ENCODE measurements at regions not wholly inside any gene's neighbourhood (a gene's known extent, or its start where the extent isn't known, plus 50 kb on each side); places are given as distances from the start of the nearest gene placed in this dataset.

DNA sequence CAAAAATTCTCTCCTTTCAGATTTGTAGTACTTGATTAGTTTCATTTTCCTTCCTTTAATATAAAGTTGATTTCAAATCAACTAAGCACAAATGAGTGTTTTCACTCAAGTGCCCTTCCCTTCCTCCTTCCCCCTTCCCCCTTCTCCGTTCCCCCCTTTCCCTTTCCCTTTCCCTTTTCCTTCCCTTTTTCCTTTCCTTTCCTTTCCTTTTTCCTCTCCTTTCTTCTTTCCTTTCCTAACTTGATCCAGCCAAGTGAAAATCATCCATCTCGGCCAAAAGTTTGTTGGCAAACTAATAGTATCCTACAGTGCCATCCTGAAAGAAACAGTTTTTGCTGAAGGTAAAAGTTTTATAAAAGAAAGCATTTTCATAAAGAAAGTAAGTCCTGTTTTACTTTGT is 85.3 kb upstream of the CD180 start:
- no peak for DNase-seq (ENCODE audit: low spot score)

- no peak for DNase-seq (ENCODE audit: low spot score)
Measured at GRCh38 chr5:67273689-67274356, 77.2 kb upstream of the CD180 start.

- DNase-seq (ENCODE audit: low spot score): no peak
Measured at GRCh38 chr5:67272453-67273130, 76.0 kb upstream of the CD180 start.

DNA sequence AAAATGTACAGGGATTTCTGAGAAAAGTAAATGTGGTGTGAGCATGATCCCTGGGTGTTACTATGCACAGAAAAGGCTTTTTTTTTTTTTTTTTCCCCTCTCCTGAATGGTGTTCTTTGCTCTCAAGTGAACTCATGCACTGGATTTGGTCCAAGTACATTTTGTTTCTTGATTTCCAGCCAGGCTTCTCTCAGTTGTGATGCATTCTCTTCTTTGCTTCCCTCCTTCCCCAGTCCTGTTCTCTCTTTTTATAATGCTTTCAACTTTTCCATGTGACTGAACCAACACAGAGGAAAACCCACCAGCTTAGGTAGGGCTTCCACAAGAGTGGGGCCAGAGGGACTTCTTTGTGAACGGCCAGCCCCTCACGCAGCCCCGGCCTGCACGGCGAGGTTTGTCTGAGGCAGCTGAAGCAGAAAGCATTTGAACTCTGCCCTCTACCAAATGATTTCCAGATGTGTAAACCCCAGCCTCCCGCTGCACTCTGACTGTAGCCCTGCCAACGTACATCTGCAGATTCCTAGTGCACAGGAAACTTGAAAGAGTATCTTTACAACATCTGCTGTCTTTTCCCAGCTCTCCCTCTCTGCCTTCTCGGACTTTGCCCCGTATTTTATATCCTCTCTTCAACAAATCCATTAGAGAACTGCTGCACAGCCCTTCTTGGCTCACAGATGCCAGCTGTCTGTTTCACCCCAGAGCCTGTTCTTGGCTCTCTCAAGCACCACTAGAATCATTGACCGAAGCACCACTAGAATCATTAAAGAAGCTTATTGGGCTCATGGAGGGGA is 71.8 kb upstream of the CD180 start:
- DNase-seq (ENCODE audit: low spot score): peak; percentile 98

DNA sequence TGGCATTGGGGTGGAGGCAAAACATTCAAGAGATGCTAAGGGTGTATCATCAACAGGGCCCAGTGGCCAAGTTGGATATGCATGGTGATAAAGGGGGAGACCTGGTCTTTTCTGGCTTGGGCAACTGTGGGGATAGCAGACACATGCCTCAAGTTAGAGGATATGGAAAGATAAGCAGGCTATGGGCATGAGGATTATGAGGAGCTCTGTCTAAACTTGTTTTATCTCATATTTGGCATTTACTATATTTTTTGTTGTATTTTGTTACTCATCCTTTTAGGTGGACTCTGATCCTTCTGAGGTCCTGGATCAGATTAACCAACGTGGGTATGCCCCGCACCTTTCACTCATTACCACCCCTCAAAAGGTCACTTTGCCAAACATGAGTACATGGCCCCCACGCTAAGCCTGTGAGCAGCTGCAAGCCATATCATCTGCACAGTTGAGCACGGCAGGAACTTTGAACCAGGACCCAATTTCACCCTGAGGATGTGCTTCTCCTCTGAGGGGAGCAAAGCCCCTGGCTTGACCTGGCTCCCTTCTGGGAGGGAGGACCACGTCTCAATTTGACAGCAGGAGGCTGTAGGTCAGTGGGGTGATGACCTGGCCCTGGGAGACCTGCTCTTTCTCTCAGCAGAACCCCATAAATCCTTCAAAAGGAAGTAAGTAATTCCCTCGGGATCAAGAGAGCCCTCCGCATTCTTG is 71.1 kb upstream of the CD180 start:
- peak; percentile 73 for DNase-seq (ENCODE audit: low spot score)

DNA sequence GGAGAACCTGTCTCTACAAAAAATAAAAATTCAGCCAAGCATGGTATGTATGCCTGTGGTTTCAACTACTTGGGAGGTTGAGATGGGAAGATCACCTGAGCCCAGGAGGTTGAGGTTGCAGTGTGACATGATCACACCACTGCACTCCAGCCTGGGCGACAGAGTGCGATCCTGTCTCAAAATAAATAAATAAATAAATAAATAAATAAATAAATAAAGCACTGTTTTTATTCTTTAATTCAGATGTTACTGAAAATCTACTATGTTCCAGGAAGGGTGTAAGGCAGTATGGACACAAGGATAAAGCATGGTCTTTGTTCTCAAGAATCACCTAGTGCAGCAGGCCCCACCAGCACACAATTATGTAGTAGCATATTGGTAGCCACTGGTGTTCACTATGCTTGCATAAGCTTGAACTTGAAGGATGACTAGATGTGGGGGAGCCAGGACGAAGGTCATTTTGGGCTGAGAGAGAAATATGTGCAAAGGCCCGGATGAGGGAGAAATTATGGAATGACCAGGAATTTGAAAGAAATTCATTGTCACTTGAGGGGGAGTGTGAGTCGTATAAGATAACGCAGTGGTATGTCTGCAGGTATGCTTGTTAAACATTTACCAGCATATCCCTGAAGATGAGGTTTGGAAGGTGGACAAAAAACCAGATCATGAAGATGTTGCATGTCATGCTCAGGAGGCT is 70.2 kb upstream of the CD180 start:
- DNase-seq (ENCODE audit: low spot score): no peak

DNA sequence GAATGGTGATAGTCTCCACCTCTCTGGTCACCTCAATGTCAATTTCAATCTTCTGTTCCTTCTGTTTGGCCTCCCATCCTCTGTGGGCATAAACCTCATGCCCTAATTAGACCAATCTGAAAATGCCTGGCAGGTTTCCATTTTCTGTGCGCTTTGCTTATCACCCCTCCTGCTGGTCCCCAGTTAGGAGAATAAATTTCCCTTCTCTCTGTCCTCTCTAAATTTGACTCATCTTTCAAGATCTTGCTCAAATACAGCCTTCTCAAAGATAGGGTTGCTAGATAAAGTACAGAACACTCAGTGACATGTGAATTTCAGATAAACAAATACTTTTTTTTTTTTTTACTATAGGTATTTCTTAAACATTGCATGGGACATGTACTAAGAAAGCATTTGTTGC is 69.4 kb upstream of the CD180 start:
- DNase-seq (ENCODE audit: low spot score): peak; percentile 40

DNA sequence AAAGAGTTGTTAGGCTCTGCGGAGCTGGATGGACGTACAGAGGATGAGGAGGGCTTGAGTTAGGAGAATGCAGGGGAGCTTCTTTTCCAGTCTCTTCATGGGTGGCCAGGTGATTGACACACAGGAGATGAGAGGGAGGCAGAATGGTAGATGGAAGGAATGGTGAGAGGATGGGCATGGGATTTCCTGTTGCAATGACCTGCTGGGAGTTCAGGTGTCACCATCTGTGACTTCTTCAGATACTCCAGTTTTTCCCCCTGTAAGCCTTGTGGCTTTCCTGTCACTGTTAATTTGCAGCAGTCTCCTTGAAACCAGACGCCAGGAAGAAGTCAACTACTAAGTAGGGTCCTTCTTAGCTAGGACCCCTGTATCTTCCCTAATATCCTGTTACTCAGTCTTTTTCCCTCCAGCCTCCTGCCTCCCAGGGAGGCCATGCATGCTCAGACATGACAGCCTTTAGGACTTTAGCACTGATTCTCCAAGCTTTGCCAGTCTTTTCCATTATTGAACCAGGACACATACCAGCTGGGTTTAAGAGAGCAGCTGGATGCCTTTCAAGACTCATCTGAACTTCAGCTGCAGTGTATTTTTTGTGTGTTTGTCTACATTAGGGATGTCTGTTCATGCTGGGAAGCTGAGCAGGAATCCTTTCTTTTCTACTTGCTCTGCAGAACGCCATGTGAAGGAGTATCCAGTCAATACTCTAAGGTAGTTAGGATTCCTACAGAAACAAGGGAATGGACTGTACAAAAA is 67.2 kb upstream of the CD180 start:
- DNase-seq (ENCODE audit: low spot score): no peak

DNA sequence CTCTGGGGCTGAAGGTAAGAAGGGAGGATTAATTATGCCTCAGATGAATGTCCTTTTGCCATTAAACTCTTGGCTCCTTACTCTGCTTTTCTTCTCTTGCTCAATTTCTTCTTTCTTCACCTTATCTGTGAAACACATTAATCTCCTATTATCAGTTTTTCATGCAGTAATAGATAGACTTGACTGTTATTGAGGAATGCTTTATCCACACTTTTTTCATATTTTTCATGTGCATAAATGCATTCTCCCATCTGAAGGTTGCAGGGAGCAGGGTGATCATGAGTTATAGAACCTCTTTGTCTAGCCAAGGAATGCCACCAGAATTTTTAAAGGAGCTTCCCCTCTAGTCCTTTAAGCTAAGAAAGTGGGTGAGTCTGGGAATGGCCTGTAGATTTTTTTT is 66.4 kb upstream of the CD180 start:
- no peak for DNase-seq (ENCODE audit: low spot score)

- DNase-seq (ENCODE audit: low spot score): no peak
Measured at GRCh38 chr5:67262206-67262605, 65.6 kb upstream of the CD180 start.

GRCh38 chr5:67259548-67260215 is 63.1 kb upstream of the CD180 start:
- no peak for DNase-seq (ENCODE audit: low spot score)

- no peak for DNase-seq (ENCODE audit: low spot score)
Measured at GRCh38 chr5:67257500-67257899, 60.9 kb upstream of the CD180 start.

DNA sequence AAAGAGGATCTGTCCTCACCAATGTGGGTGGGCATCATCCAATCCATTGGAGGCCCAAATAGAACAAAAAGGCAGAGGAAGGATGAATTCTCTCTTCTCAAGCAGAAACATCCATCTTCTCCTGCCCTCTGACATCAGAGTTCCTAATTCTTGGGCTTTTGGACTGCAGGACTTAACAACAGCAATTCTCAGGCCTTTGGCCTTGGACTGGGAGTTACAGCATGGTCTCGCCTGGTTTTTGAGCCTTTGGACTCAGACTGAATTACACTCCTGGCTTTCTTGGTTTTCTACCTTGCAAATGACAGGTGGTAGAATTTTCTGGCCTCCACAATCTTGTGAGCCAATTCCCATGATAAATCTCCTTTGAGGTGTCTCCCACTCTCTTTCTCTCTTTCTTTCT is 60.5 kb upstream of the CD180 start:
- DNase-seq (ENCODE audit: low spot score): no peak

DNA sequence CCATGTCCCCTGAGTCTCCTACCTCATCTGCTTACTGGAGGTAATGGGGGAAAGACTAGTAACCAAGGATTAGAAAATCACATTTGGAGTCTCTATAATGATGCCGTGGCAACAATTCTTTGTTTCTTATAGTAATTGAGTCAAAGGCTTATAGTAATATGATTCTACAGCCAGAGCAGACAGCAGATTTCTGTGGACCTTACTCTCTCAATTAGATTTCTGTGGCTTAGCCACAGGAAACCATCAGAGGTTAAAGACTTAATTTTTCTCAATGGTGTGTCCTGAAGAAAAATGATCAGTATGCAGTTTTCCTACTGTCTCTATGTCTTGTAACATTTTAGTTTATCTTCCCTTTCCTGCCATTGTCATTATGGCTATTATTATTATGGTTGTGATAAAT is 59.3 kb upstream of the CD180 start:
- no peak for DNase-seq (ENCODE audit: low spot score)

DNA sequence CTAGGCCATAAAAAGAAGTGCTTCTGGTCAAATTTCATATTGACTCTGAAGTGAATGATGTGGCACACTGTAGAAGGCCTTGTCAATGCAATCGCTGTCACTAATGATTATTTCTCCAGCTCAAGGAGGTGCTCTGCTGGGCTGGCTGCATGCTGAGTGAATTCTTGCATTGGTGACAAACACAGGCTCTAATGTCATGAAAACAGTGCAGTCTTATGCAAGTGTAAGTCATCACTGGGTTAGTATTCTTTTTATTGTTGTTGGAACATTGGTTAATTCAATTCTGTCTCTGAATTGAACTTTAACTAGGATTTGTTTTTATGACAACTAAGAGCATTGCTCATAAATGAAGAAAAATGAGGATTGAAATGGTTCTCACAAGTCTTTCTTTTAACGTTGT is 57.3 kb upstream of the CD180 start:
- no peak for DNase-seq (ENCODE audit: low spot score)

DNA sequence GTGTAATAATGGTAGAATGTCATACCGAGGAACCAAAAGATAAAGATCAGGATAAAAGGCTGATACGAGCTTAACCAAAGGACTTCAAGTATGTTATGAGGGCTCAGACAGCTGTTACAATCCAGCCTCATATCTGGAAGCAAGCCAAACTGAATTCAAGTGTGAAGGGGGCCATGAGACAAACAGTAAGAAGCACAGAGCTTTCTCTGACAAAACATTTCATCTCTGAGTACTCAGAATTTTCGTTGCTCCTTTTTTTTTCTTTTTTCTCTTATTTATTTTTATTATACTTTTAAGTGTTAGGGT is 52.9 kb upstream of the CD180 start:
- peak; percentile 89 for DNase-seq (ENCODE audit: low spot score)

DNA sequence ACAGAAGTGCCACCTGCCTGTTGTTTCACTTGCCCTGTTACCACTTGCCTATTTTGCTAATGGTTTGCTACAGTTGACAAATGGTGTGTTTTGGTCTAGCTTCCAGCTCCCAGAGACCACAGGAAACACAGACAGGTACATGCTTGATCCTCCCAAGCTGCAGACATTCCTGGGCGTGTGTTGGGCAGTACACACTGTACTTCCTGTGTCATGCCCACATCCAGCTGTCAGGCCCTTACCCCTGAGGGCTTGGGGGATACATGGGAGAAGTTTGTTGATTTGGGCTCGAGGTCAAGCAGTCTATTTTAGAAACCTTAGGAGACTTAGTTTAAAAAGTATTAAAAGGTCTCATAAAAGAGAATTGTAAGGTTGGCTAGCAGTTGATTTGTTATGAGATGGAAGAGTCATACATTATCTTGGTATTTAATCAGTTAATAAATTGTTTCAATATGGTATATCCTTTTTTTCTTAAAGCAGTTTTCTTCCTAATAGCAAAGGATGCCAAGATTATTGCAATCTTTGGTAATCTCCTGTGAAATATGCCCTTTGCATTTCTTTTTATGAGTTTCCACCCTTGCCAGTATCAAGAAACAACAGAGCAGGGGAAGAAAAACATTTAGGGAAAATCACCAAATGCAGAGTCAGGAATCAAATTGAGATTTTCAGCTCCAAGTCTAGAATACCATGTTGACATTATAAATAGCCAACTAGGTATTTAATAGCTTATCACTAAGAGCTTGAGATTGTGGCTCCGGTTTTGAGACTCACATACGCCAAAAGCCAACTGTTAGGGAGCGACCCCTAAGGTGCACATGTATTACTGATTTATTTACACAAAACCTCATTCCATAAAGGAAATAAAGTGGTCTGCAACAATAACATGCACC is 52.3 kb upstream of the CD180 start:
- peak; percentile 78 for DNase-seq (ENCODE audit: low spot score)

GRCh38 chr5:67246546-67247268 is 50.1 kb upstream of the CD180 start:
- DNase-seq (ENCODE audit: low spot score): no peak

Data from umbilical cord (tissue), 1 donor.